ENCODE measurements at regions not wholly inside any gene's neighbourhood (a gene's known extent, or its start where the extent isn't known, plus 50 kb on each side); places are given as distances from the start of the nearest gene placed in this dataset.
"Not testable (repeated sequence)": the region's sequence is repeated elsewhere in the genome, so short reads cannot be mapped to it uniquely, and the experiment has no call there.

DNA sequence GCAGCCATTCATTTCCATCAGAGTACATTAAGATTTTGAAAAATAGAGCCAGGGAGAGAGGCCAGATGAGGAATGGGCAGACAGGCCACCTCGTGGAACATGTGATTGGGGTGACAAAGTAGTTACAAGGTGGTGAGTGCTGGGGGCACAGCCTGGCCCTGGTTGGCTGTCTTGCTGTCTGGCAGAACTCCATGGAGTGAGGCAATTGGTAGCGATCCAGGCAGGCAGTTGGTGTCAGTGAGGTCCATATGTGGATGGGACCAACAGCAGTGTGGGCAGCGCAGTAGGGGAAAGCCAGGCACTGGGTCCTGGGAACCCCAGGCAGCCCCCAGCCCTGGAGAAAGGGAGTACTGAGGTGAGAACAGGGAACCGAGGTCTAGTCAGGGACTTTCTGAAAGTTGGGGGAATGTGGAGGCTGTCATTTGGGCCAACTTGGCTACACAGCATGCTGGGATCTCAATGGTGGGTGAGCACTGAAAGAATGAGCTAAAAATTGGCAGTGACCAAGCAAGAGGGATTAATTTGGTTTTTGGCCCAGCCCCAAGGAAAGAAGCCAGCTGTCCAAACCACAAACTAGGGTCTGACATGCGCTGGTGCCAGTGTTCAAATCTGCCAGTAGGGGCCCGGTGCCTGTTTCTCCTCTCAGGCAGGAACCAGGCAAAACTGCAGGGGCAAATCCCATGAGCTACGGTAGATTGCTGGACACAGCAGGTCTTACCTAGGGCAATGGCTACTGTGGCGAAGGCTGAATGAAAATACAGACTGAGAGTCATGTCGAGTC is 61.4 kb upstream of the E2F3 start:
- no peak for DNase-seq (ENCODE audit: low read depth in 2 of 2)

DNA sequence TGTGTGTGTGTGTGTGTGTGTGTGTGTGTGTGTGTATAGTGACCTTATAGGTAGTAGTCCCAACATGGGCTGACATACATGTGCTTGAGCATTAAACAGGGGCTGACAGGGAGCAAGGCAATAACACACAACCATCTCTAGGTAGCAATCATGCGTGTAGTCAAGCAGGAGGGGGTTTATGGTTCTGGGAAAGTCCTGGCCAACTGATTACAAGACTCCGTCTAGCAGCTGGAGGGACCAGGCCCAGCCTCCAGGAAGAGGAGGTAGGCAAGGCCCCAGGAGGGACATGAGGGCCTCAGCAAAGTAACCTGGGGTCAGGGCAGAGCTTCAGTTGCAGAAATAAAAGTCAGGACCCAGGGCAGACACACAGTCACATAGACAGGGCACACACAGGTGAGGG is 60.6 kb upstream of the E2F3 start:
- no peak for DNase-seq (ENCODE audit: low read depth in 2 of 2)

DNA sequence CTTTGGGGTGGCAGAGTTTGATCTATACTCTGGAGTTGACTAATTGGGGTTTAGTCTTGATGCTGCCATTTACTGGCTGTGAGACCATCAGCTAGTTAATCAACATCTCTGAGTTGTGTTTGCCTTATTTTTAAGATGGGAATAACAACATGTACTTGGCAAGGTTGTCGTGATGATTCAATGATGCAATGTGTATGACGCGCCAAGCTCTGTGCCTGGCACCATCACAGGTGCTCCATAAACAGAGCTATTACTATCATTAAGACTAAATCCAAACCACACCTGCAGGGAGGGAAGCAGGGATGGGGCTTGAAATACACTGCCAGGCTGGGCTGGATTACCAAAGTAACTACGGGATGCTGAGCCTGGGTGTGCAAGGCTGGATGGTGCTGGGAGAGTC is 60.1 kb upstream of the E2F3 start:
- DNase-seq (ENCODE audit: low read depth in 2 of 2), result no peak

DNA sequence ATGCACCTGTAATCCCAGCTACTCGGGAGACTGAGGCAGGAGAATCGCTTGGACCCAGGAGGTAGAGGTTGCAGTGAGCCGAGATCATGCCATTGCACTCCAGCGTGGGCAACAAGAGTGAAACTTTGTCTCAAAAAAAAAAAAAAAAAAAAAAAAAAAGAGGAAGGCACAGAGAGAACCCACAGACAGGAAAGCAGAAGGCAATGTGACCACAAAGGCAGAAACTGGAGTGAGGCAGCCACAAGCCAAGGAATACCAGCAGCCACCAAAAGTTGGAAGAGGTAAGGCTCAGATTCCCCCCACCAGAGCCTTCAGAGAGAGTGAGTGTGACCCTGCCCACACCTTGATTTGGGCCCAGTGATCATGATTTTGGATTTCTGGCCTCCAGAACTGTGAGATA is 54.7 kb upstream of the E2F3 start:
- DNase-seq (ENCODE audit: low read depth in 2 of 2), result not testable (repeated sequence)

DNA sequence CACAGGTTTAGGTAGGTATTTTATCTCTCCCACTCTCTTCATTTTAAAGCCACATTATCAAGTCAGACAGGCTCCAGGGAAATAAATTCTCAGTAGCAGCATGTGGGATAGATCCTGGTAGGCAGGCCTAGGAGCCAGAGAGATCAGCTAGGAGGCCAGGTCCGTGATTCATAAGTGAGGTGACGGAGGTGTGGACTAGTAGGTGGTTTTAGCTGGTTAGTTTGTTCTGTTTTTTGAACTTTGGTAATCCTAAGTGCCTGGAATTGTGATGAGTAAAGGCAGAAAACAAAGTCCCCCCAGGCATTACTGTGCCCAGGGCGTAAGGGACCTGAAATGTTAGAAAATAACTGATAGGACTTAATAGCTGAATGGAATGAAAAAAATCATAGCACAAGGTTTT is 53.6 kb upstream of the E2F3 start:
- DNase-seq (ENCODE audit: low read depth in 2 of 2), result no peak

DNA sequence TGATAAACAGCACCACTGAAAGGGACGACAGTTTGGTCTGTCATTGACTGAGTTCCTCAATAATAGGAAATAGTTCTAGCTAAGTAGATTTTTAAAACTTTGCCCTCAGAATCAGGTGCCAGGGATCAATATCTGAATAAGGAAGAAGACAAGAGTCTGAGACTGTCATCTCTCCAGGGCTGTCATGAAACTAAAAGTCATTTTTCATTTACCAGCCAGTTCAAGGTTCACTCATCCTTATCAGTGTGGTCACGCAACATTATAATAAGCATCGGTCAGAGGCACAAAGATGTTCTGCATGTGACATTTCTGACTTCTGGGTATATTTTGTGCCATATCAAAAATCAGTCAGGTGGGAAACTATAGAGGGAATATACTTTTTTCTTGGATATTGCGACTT is 52.5 kb upstream of the E2F3 start:
- no peak for DNase-seq (ENCODE audit: low read depth in 2 of 2)

DNA sequence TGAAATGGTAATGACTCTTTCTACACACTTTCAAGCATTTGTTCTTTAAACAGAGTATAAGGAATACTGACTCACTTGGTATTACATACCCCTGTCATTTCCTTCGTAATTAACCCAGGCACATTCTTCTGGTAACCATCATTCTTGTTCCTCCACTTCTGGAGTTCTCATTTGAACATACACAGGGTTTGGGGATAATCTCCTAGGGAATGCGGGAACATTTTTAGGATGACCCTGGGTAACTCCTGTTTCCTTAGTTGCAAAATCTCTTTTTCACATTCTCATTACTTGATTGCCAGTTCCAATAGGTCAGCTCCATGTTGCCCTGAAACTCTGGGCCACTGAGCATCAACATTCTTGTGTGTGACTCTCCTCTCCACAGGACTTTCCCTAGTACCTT is 51.5 kb upstream of the E2F3 start:
- DNase-seq (ENCODE audit: low read depth in 2 of 2), result no peak

DNA sequence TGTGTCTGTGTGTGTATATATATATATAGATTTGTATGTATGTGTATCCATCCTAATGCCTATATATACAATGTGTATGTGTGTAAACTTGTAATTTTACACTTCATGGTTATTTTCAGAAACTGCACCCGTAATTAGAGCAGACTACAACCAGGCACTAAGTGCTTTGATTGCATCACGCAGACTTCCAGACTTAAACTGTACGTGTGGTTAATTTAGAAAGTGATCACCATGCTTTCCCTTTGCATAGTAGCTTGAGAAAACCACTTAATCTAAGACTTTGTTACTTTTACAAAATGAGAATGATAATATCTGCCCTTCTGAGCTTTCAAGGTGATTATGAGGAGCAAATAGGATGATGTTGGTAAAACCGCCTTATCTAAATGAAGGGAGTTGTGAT is 50.1 kb upstream of the E2F3 start:
- DNase-seq (ENCODE audit: low read depth in 2 of 2), result no peak

All from stimulated activated CD8-positive, alpha-beta memory T cell treated with anti-CD3 and anti-CD28 coated beads, Interleukin-2, amount 100 ng/mL, for 1 hour (primary cell).